SK-N-SH (cell line): ENCODE measurements at regions not wholly inside any gene's neighbourhood (a gene's known extent, or its start where the extent isn't known, plus 50 kb on each side); places are given as distances from the start of the nearest gene placed in this dataset.

Experiments used
- CHD2 ChIP-seq: fragments of 150-350 bp; IDR thresholded peaks from 2 replicates; pipeline ENCODE4 v1.6.1; 2018; ENCODE audit warnings: low read length; ENCODE audit not compliant: partially characterized antibody
- EP300 ChIP-seq, 2 experiments: IDR thresholded peaks; 2 replicates each; pipeline versions ENCODE4 v1.4.0 to v1.6.1; 2012; ENCODE audit warnings: borderline replicate concordance in 1 of 2, low read depth in 1 of 2, low read length in 1 of 2
- GABPA ChIP-seq: IDR thresholded peaks from 2 replicates; pipeline ENCODE4 v1.4.0; 2012; ENCODE audit warnings: low read depth, mild to moderate bottlenecking
- IRF3 ChIP-seq: fragments of 150-350 bp; IDR thresholded peaks from 2 replicates; pipeline ENCODE4 v1.6.1; 2016; ENCODE audit warnings: mild to moderate bottlenecking, low read depth, low read length
- MXI1 ChIP-seq: IDR thresholded peaks from 2 replicates; pipeline ENCODE4 v1.6.1; 2012; ENCODE audit warnings: mild to moderate bottlenecking, low read depth, low read length, improper control_type of control experiment
- POLR2AphosphoS5 ChIP-seq: IDR thresholded peaks from 2 replicates; pipeline ENCODE4 v1.6.1; 2012; ENCODE audit warnings: low read depth, low read length
- RAD21 ChIP-seq: IDR thresholded peaks from 2 replicates; pipeline ENCODE4 v1.6.1; 2012; ENCODE audit warnings: mild to moderate bottlenecking, low read length
- RCOR1 ChIP-seq: fragments of 150-350 bp; IDR thresholded peaks from 2 replicates; pipeline ENCODE4 v1.6.1; 2017; ENCODE audit warnings: antibody characterized with exemption, low read length
- REST ChIP-seq: IDR thresholded peaks from 2 replicates; pipeline ENCODE4 v1.6.1; 2012; ENCODE audit warnings: mild to moderate bottlenecking, low read depth, low read length, moderate library complexity
- TCF12 ChIP-seq: IDR thresholded peaks from 2 replicates; pipeline ENCODE4 v1.4.0; 2012
- YY1 ChIP-seq: IDR thresholded peaks from 2 replicates; pipeline ENCODE4 v1.4.0; 2012; ENCODE audit warnings: low read depth, mild to moderate bottlenecking
- TF ChIP-seq, protein P1 (sequence below): fragments of 200-600 bp; sonication (generic); IDR thresholded peaks from 2 replicates; pipeline ENCODE4 v1.6.1; 2017; ENCODE audit warnings: antibody characterized with exemption, mild to moderate bottlenecking, moderate library complexity
- TF ChIP-seq, protein P2 (sequence below): IDR thresholded peaks from 2 replicates; pipeline ENCODE4; 2012

- TF ChIP-seq MXI1 = no peak
- no peak for TF ChIP-seq RAD21
- no peak for TF ChIP-seq GABPA
- TF ChIP-seq, protein P1, sequence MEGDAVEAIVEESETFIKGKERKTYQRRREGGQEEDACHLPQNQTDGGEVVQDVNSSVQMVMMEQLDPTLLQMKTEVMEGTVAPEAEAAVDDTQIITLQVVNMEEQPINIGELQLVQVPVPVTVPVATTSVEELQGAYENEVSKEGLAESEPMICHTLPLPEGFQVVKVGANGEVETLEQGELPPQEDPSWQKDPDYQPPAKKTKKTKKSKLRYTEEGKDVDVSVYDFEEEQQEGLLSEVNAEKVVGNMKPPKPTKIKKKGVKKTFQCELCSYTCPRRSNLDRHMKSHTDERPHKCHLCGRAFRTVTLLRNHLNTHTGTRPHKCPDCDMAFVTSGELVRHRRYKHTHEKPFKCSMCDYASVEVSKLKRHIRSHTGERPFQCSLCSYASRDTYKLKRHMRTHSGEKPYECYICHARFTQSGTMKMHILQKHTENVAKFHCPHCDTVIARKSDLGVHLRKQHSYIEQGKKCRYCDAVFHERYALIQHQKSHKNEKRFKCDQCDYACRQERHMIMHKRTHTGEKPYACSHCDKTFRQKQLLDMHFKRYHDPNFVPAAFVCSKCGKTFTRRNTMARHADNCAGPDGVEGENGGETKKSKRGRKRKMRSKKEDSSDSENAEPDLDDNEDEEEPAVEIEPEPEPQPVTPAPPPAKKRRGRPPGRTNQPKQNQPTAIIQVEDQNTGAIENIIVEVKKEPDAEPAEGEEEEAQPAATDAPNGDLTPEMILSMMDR = no peak
- TF ChIP-seq REST = no peak
- TF ChIP-seq RCOR1 = no peak
- no peak for TF ChIP-seq POLR2AphosphoS5
- TF ChIP-seq IRF3 = no peak
- TF ChIP-seq CHD2 = no peak
- TF ChIP-seq YY1 = no peak
- TF ChIP-seq TCF12 = no peak
- TF ChIP-seq EP300 (IDR thresholded peaks at IDR 0.05; ENCODE audit: borderline replicate concordance in 1 of 2, low read depth in 1 of 2, low read length in 1 of 2) = no peak
- TF ChIP-seq, protein P2, sequence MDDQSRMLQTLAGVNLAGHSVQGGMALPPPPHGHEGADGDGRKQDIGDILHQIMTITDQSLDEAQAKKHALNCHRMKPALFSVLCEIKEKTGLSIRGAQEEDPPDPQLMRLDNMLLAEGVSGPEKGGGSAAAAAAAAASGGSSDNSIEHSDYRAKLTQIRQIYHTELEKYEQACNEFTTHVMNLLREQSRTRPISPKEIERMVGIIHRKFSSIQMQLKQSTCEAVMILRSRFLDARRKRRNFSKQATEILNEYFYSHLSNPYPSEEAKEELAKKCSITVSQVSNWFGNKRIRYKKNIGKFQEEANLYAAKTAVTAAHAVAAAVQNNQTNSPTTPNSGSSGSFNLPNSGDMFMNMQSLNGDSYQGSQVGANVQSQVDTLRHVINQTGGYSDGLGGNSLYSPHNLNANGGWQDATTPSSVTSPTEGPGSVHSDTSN = no peak
Measured at GRCh38 chr2:145860083-145860482, 1340.2 kb upstream of the ZEB2 start.
